GM19023 (cell line): ENCODE measurements at regions not wholly inside any gene's neighbourhood (a gene's known extent, or its start where the extent isn't known, plus 50 kb on each side); places are given as distances from the start of the nearest gene placed in this dataset.

Source experiments
- ATAC-seq: cut with Tn5 transposase; IDR thresholded peaks from one replicate; pipeline ENCODE4 v1.9.1; 2021; ENCODE audit warnings: mild to moderate bottlenecking, moderate library complexity; ENCODE audit not compliant: unreplicated experiment

GRCh38 chr17:73802871-73803270 lies 158.6 kb upstream of the SDK2 start:
- no peak for ATAC-seq

- no peak for ATAC-seq
These were observed 159.8 kb upstream of the SDK2 start for GRCh38 chr17:73803964-73804435.

GRCh38 chr17:73806768-73807167 lies 162.5 kb upstream of the SDK2 start:
- ATAC-seq = no peak

GRCh38 chr17:73813201-73813600 lies 169.0 kb upstream of the SDK2 start:
- ATAC-seq = no peak

- no peak for ATAC-seq
These were observed 169.8 kb upstream of the SDK2 start for GRCh38 chr17:73814075-73814474.

- no peak for ATAC-seq
These were observed 171.2 kb upstream of the SDK2 start for GRCh38 chr17:73815474-73815873.

- no peak for ATAC-seq
These were observed 175.5 kb upstream of the SDK2 start for GRCh38 chr17:73819440-73820395.

GRCh38 chr17:73820686-73821448 lies 176.6 kb upstream of the SDK2 start:
- ATAC-seq = no peak

- ATAC-seq = no peak
These were observed 177.4 kb upstream of the SDK2 start for GRCh38 chr17:73821665-73822064.

GRCh38 chr17:73822371-73822770 lies 178.1 kb upstream of the SDK2 start:
- no peak for ATAC-seq

- ATAC-seq = no peak
These were observed 179.4 kb upstream of the SDK2 start for GRCh38 chr17:73823684-73824083.

- no peak for ATAC-seq
These were observed 180.1 kb upstream of the SDK2 start for GRCh38 chr17:73824321-73824720.

GRCh38 chr17:73826181-73826871 lies 182.1 kb upstream of the SDK2 start:
- no peak for ATAC-seq

- no peak for ATAC-seq
These were observed 182.6 kb upstream of the SDK2 start for GRCh38 chr17:73826872-73827228.

GRCh38 chr17:73827627-73828291 lies 183.5 kb upstream of the SDK2 start:
- no peak for ATAC-seq

- no peak for ATAC-seq
These were observed 185.5 kb upstream of the SDK2 start for GRCh38 chr17:73829676-73830280.

GRCh38 chr17:73831699-73832098 lies 187.5 kb upstream of the SDK2 start:
- no peak for ATAC-seq

GRCh38 chr17:73833775-73834488 lies 189.7 kb upstream of the SDK2 start:
- no peak for ATAC-seq

GRCh38 chr17:73834684-73835343 lies 190.6 kb upstream of the SDK2 start:
- ATAC-seq = no peak
